IMR-90 (cell line): ENCODE measurements at regions not wholly inside any gene's neighbourhood (a gene's known extent, or its start where the extent isn't known, plus 50 kb on each side); places are given as distances from the start of the nearest gene placed in this dataset.

Experiments used
- ATAC-seq: fragments of 200-7000 bp; cut with Tn5 transposase; 2 replicates; pipeline ENCODE4 v1.9.1; 2020; ENCODE audit warnings: low read depth, mild to moderate bottlenecking, moderate library complexity
- BruUV-seq: library from RNA; stranded (reverse); fragments of 400-500 nt; replicated peaks from 2 replicates; lab custom pipeline; 2021; lab: Mats Ljungman, UMichigan
- CTCF ChIA-PET: fragments of 300-600 bp; formaldehyde crosslinking; extraction: SDS; loops from one replicate; lab custom pipeline; 2021; ENCODE audit warnings: antibody characterized with exemption; lab: Yijun Ruan, JAX
- POLR2A ChIA-PET: fragments of 300-600 bp; sonication (Branson Sonifier 250); formaldehyde crosslinking; loops from one replicate; lab custom pipeline; 2022; ENCODE audit warnings: antibody characterized with exemption; ENCODE audit not compliant: unreplicated experiment; lab: Charles Lee
- DNase-seq: peaks from one replicate; pipeline ENCODE4 v3.0.0; 2013
- H2AFZ ChIP-seq: replicated peaks from 2 replicates; pipeline ENCODE3; 2013; ENCODE audit warnings: low read length, mild to moderate bottlenecking; ENCODE audit not compliant: poor library complexity
- H2AK5ac ChIP-seq: 2 replicates; pipeline ENCODE4 v1.6.1; 2013; ENCODE audit warnings: low read depth, low read length, inconsistent platforms
- H2AK9ac ChIP-seq: replicated peaks from 2 replicates; pipeline ENCODE3; 2013; ENCODE audit warnings: mild to moderate bottlenecking, low read depth, low read length, moderate library complexity; ENCODE audit not compliant: poor library complexity
- H2BK120ac ChIP-seq: 2 replicates; pipeline ENCODE4 v1.6.1; 2013; ENCODE audit warnings: low read depth, low read length, inconsistent platforms
- H2BK15ac ChIP-seq: 3 replicates; pipeline ENCODE4 v1.6.1; 2013; ENCODE audit warnings: low read depth, low read length, inconsistent platforms
- H2BK20ac ChIP-seq: 2 replicates; pipeline ENCODE4 v1.6.1; 2013; ENCODE audit warnings: low read depth, mild to moderate bottlenecking, inconsistent platforms, low read length, moderate library complexity
- H2BK5ac ChIP-seq: 2 replicates; pipeline ENCODE4 v1.6.1; 2013; ENCODE audit warnings: mild to moderate bottlenecking, low read depth, low read length, inconsistent platforms; ENCODE audit not compliant: poor library complexity, severe bottlenecking
- H3K14ac ChIP-seq: replicated peaks from 2 replicates; pipeline ENCODE4 v1.6.1; 2013; ENCODE audit warnings: low read depth, low read length, inconsistent platforms
- H3K18ac ChIP-seq: 2 replicates; pipeline ENCODE4 v1.6.1; 2013; ENCODE audit warnings: low read depth, low read length, control low read depth
- H3K23ac ChIP-seq: 2 replicates; pipeline ENCODE4 v1.6.1; 2013; ENCODE audit warnings: low read depth, low read length, inconsistent platforms
- H3K27ac ChIP-seq: 2 replicates; pipeline ENCODE4 v1.5.1; 2013; ENCODE audit warnings: mild to moderate bottlenecking, control low read depth, low read length; ENCODE audit not compliant: insufficient read depth
- H3K27me3 ChIP-seq: 2 replicates; pipeline ENCODE4 v1.6.1; 2013; ENCODE audit warnings: low read length; ENCODE audit not compliant: control insufficient read depth, insufficient read depth
- H3K36me3 ChIP-seq: 2 replicates; pipeline ENCODE4 v1.6.1; 2013; ENCODE audit warnings: low read length, mixed read lengths; ENCODE audit not compliant: control insufficient read depth, insufficient read depth
- H3K4ac ChIP-seq: 2 replicates; pipeline ENCODE4 v1.6.1; 2013; ENCODE audit warnings: low read depth, low read length, inconsistent platforms
- H3K4me1 ChIP-seq: 2 replicates; pipeline ENCODE4 v1.6.1; 2013; ENCODE audit warnings: low read length, mixed read lengths; ENCODE audit not compliant: control insufficient read depth, insufficient read depth
- H3K4me2 ChIP-seq: 2 replicates; pipeline ENCODE4 v1.6.1; 2013; ENCODE audit warnings: low read depth, mild to moderate bottlenecking, control low read depth, low read length, moderate library complexity
- H3K4me3 ChIP-seq: 2 replicates; pipeline ENCODE4 v1.5.1; 2013; ENCODE audit warnings: low read depth, mild to moderate bottlenecking, control low read depth, low read length, moderate library complexity; ENCODE audit not compliant: insufficient read depth
- H3K56ac ChIP-seq: 2 replicates; pipeline ENCODE4 v1.6.1; 2013; ENCODE audit warnings: low read length, inconsistent platforms; ENCODE audit not compliant: insufficient read depth; ENCODE audit errors: extremely low read depth
- H3K79me1 ChIP-seq, 2 experiments: 2 replicates each; pipeline ENCODE4 v1.6.1; 2013; ENCODE audit warnings: low read length in 2 of 2, inconsistent platforms in 1 of 2, low read depth in 1 of 2
- H3K9ac ChIP-seq: 2 replicates; pipeline ENCODE4 v1.6.1; 2013; ENCODE audit warnings: low read depth, low read length, control low read depth
- H3K9me1 ChIP-seq: 2 replicates; pipeline ENCODE4 v1.6.1; 2013; ENCODE audit warnings: low read length, inconsistent platforms; ENCODE audit not compliant: insufficient read depth
- H3K9me3 ChIP-seq: 2 replicates; pipeline ENCODE4 v1.6.1; 2013; ENCODE audit warnings: low read length; ENCODE audit not compliant: control insufficient read depth, insufficient read depth
- H4K20me1 ChIP-seq: 2 replicates; pipeline ENCODE4 v1.6.1; 2013; ENCODE audit warnings: low read length, inconsistent platforms; ENCODE audit not compliant: insufficient read depth
- H4K5ac ChIP-seq: 2 replicates; pipeline ENCODE4 v1.6.1; 2013; ENCODE audit warnings: mild to moderate bottlenecking, low read depth, low read length, control low read depth
- H4K8ac ChIP-seq, 2 experiments: 2 replicates each; pipeline ENCODE4 v1.6.1; 2013; ENCODE audit warnings: low read depth in 2 of 2, low read length in 2 of 2, control low read depth in 1 of 2, inconsistent platforms in 1 of 2
- H4K91ac ChIP-seq: 2 replicates; pipeline ENCODE4 v1.6.1; 2013; ENCODE audit warnings: low read depth, low read length, inconsistent platforms; ENCODE audit not compliant: insufficient read depth
- CEBPB ChIP-seq: IDR thresholded peaks from 2 replicates; pipeline ENCODE4 v1.6.1; 2012; ENCODE audit warnings: low read depth, low read length, improper control_type of control experiment
- CHD1 ChIP-seq: IDR thresholded peaks from 2 replicates; pipeline ENCODE4 v1.6.1; 2012; ENCODE audit warnings: low read depth, low read length, improper control_type of control experiment
- CTCF ChIP-seq: conservative IDR thresholded peaks from 2 replicates; pipeline ENCODE4 v1.5.1; 2012; ENCODE audit warnings: mild to moderate bottlenecking, low read depth, low read length, improper control_type of control experiment
- ELK1 ChIP-seq: fragments of 150-350 bp; IDR thresholded peaks from 2 replicates; pipeline ENCODE4 v1.6.1; 2016; ENCODE audit warnings: low read depth, mild to moderate bottlenecking, low read length, moderate library complexity, borderline replicate concordance
- FOS ChIP-seq: fragments of 150-350 bp; IDR thresholded peaks from 2 replicates; pipeline ENCODE4 v1.6.1; 2016; ENCODE audit warnings: low read depth, low read length
- MAFK ChIP-seq: IDR thresholded peaks from 2 replicates; pipeline ENCODE4 v1.6.1; 2012; ENCODE audit warnings: low read depth, low read length, improper control_type of control experiment
- MAZ ChIP-seq: IDR thresholded peaks from 2 replicates; pipeline ENCODE4 v1.6.1; 2012; ENCODE audit warnings: low read depth, mild to moderate bottlenecking, low read length, improper control_type of control experiment, moderate library complexity, borderline replicate concordance
- MXI1 ChIP-seq: IDR thresholded peaks from 2 replicates; pipeline ENCODE4 v1.6.1; 2012; ENCODE audit warnings: low read depth, mild to moderate bottlenecking, low read length, moderate library complexity, borderline replicate concordance
- NFE2L2 ChIP-seq: fragments of 150-350 bp; IDR thresholded peaks from 2 replicates; pipeline ENCODE4 v1.6.1; 2016; ENCODE audit warnings: low read depth, mild to moderate bottlenecking, low read length
- POLR2A ChIP-seq: IDR thresholded peaks from 2 replicates; pipeline ENCODE4 v1.6.1; 2012; ENCODE audit warnings: mild to moderate bottlenecking, low read depth, low read length
- RAD21 ChIP-seq: IDR thresholded peaks from 2 replicates; pipeline ENCODE4 v1.6.1; 2012; ENCODE audit warnings: low read length, improper control_type of control experiment
- RCOR1 ChIP-seq: IDR thresholded peaks from 2 replicates; pipeline ENCODE4 v1.6.1; 2012; ENCODE audit warnings: mild to moderate bottlenecking, low read length, improper control_type of control experiment; ENCODE audit not compliant: insufficient replicate concordance
- RFX5 ChIP-seq: IDR thresholded peaks from 2 replicates; pipeline ENCODE4 v1.8.0; 2012; ENCODE audit warnings: low read depth, mild to moderate bottlenecking, low read length, moderate library complexity
- SMC3 ChIP-seq: fragments of 150-350 bp; IDR thresholded peaks from 2 replicates; pipeline ENCODE4 v1.6.1; 2016; ENCODE audit warnings: low read depth, mild to moderate bottlenecking, antibody characterized with exemption, low read length, moderate library complexity
- USF2 ChIP-seq: fragments of 150-350 bp; IDR thresholded peaks from 2 replicates; pipeline ENCODE4 v1.6.1; 2017; ENCODE audit warnings: mild to moderate bottlenecking, antibody characterized with exemption, low read length, low read depth
- WGBS, 2 experiments: methylation state at CpG; one replicate each; pipeline versions ENCODE4 v1.1.5 to v1.1.7; 2013; ENCODE audit warnings: missing lambda C conversion rate in 2 of 2; ENCODE audit not compliant: insufficient read length in 1 of 2; ENCODE audit errors: extremely low coverage in 2 of 2; 5-methylcytosine and 5-hydroxymethylcytosine counted together
- dilution Hi-C: fragments of 300-500 bp; cut with HindIII; formaldehyde crosslinking; loops from one replicate; pipeline ENCODE4 v1.14.3; 2018; ENCODE audit warnings: low sequenced_read_pairs; ENCODE audit not compliant: unreplicated experiment
- in situ Hi-C: fragments of 300-500 bp; cut with MboI; formaldehyde crosslinking; loops from 3 replicates; pipeline ENCODE4 v1.14.3; 2019; ENCODE audit warnings: low sequenced_read_pairs, inconsistent platforms, mixed read lengths
- intact Hi-C: fragments of 100-400 bp; cut with micrococcal nuclease; formaldehyde crosslinking; loops from 2 replicates; pipeline ENCODE4 v1.10.0; 2022

GRCh38 chr6:101015541-101015940 lies 134.4 kb upstream of the ASCC3 start:
- no peak overlapping the region for H4K8ac ChIP-seq
- H3K4me3 ChIP-seq, result no peak overlapping the region
- no peaks in the 10 kb centered on the region for H4K20me1 ChIP-seq
- H4K5ac ChIP-seq, result no peak overlapping the region
- H3K14ac ChIP-seq, result no peak overlapping the region
- H3K18ac ChIP-seq, result no peak overlapping the region
- no peaks in the 10 kb centered on the region for H3K4me1 ChIP-seq
- H3K9ac ChIP-seq, result no peak overlapping the region
- H2AK5ac ChIP-seq, result no peak overlapping the region
- dilution Hi-C loops, result no loop called here
- H2AFZ ChIP-seq, result no peak overlapping the region
- CTCF ChIA-PET, result no interaction called here
- H3K4ac ChIP-seq, result no peak overlapping the region
- H3K79me1 ChIP-seq, result no peaks in the 10 kb centered on the region
- no peaks in the 10 kb centered on the region for H3K9me3 ChIP-seq
- no peak overlapping the region for H3K4me2 ChIP-seq
- intact Hi-C loops, result no loop called here
- DNase-seq (no peak), ATAC-seq (no peak)
- no peaks in the 10 kb centered on the region for H3K27me3 ChIP-seq
- H2BK120ac ChIP-seq, result no peak overlapping the region
- no peak overlapping the region for H2BK5ac ChIP-seq
- in situ Hi-C loops, result no loop called here
- H2BK15ac ChIP-seq, result no peak overlapping the region
- no peak overlapping the region for H3K56ac ChIP-seq
- H2AK9ac ChIP-seq, result no peak overlapping the region
- TF ChIP-seq ELK1 (no peak), SMC3 (no peak), RCOR1 (no peak), CTCF (no peak), RAD21 (no peak), MAZ (no peak), RFX5 (no peak), FOS (no peak), POLR2A (no peak), MAFK (no peak), CEBPB (no peak), USF2 (no peak), NFE2L2 (no peak), CHD1 (no peak), MXI1 (no peak)
- no peaks in the 10 kb centered on the region for H3K36me3 ChIP-seq
- WGBS, 2 experiments, result no CpG with 5 or more reads among the region's 1 CpG
- H3K27ac ChIP-seq, result no peak overlapping the region
- no peak overlapping the region for H2BK20ac ChIP-seq
- no peak overlapping the region for H3K23ac ChIP-seq
- H4K91ac ChIP-seq, result no peak overlapping the region
- no TSS peak for BruUV-seq
- POLR2A ChIA-PET, result no interaction called here
- no peaks in the 10 kb centered on the region for H3K9me1 ChIP-seq
